ENCODE measurements at regions not wholly inside any gene's neighbourhood (a gene's known extent, or its start where the extent isn't known, plus 50 kb on each side); places are given as distances from the start of the nearest gene placed in this dataset.

DNA sequence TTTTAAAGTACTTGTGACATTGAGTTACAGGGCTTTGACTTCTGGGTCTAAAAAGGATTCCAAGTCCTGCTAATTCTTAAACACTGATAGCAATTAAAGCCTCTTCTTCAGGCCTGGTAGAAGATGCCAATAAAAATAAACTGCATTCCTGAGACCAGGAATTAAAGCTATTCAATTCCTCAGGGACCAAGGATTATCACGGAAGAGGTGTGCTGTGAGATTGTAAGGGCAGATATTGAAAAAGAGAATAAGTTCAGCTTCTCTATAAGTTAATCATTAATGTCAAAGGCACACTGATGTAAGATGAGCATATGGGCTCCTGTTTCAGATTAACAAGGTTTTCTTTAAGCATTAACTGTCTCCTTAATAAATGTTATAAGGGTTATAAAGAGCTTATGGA lies 611.3 kb downstream of the SI start:
- TF ChIP-seq, protein P1, sequence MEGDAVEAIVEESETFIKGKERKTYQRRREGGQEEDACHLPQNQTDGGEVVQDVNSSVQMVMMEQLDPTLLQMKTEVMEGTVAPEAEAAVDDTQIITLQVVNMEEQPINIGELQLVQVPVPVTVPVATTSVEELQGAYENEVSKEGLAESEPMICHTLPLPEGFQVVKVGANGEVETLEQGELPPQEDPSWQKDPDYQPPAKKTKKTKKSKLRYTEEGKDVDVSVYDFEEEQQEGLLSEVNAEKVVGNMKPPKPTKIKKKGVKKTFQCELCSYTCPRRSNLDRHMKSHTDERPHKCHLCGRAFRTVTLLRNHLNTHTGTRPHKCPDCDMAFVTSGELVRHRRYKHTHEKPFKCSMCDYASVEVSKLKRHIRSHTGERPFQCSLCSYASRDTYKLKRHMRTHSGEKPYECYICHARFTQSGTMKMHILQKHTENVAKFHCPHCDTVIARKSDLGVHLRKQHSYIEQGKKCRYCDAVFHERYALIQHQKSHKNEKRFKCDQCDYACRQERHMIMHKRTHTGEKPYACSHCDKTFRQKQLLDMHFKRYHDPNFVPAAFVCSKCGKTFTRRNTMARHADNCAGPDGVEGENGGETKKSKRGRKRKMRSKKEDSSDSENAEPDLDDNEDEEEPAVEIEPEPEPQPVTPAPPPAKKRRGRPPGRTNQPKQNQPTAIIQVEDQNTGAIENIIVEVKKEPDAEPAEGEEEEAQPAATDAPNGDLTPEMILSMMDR (IDR thresholded peaks at IDR 0.05; ENCODE audit: insufficient read depth, low read depth, low read length) = no peak
- H3K4me3 ChIP-seq (ENCODE audit: low read depth, low read length) = no peak overlapping the region
- H3K36me3 ChIP-seq (ENCODE audit: control insufficient read depth, insufficient read depth, low read length) = no peaks in the 10 kb centered on the region
- POLR2A ChIA-PET = no interaction called here
- CTCF ChIA-PET = no interaction called here
- DNase-seq (ENCODE audit: low read depth) = no peak
- H3K27me3 ChIP-seq (ENCODE audit: control insufficient read depth, insufficient read depth, low read length) = no peaks in the 10 kb centered on the region

- Histone ChIP-seq H3K36me3 (ENCODE audit: control insufficient read depth, insufficient read depth, low read length) (no peaks in the 10 kb centered on the region), H3K4me3 (ENCODE audit: low read depth, low read length) (no peak overlapping the region), H3K27me3 (ENCODE audit: control insufficient read depth, insufficient read depth, low read length) (no peaks in the 10 kb centered on the region)
- ChIA-PET CTCF (no interaction called here), POLR2A (no interaction called here)
- DNase-seq (ENCODE audit: low read depth) = no peak
- TF ChIP-seq, protein P1 (IDR thresholded peaks at IDR 0.05; ENCODE audit: insufficient read depth, low read depth, low read length) = no peak
Measured at GRCh38 chr3:164465172-164465571, 613.1 kb downstream of the SI start.

DNA sequence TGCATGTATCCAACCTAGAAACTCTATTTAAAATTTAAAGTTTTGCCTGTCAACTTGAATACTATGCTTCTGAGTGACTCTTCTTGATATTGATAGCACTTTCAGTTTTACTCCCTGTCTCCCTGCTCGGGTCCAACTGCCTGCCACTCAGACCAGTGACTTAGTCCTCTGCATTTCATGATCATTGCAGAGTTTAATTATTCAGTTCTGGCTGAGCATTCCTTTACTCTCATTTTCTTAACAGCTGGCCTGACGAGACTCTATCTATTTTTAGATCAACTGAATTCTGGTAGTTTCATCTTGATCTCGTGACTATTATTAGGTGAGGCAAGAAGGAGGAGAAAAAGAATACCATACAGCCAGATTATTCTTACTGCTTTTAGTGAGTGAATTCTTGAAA lies 617.4 kb downstream of the SI start:
- no peaks in the 10 kb centered on the region for H3K36me3 ChIP-seq (ENCODE audit: control insufficient read depth, insufficient read depth, low read length)
- H3K27me3 ChIP-seq (ENCODE audit: control insufficient read depth, insufficient read depth, low read length) = no peaks in the 10 kb centered on the region
- no peak for DNase-seq (ENCODE audit: low read depth)
- ChIA-PET POLR2A (no interaction called here), CTCF (no interaction called here)
- TF ChIP-seq, protein P1 (IDR thresholded peaks at IDR 0.05; ENCODE audit: insufficient read depth, low read depth, low read length) = no peak
- H3K4me3 ChIP-seq (ENCODE audit: low read depth, low read length) = no peak overlapping the region

DNA sequence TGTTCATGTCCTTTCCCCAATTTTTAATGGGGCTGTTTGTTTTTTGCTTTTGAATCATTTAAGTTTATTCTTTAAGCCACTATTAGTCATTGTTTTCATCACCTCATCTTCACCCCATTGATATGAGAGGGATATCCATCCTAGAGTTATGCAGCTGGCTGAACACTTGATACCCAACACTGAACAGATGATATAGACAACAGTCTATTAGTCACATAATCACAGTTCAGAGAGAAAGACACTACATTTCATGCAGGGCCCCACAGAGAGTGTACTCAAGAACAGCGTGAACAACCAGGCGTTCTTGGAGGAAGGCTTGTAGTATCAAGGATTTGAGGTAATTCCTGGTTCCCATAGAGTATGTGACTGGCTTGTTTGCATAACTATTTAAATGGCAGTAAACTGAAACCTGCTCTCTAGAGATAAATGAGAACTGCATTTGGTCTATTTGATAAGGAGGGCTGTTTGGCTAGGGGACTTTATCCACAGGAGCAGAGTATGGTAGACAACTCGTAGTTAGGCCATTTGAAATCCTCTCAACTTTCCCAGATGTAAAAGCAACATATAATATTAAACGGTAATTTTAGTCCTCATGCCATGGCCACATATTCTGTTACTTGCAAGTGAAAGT lies 618.7 kb downstream of the SI start:
- CTCF ChIA-PET = no interaction called here
- POLR2A ChIA-PET = no interaction called here
- DNase-seq (ENCODE audit: low read depth) = no peak
- no peaks in the 10 kb centered on the region for H3K27me3 ChIP-seq (ENCODE audit: control insufficient read depth, insufficient read depth, low read length)
- no peak overlapping the region for H3K4me3 ChIP-seq (ENCODE audit: low read depth, low read length)
- TF ChIP-seq, protein P1 (IDR thresholded peaks at IDR 0.05; ENCODE audit: insufficient read depth, low read depth, low read length) = no peak
- no peaks in the 10 kb centered on the region for H3K36me3 ChIP-seq (ENCODE audit: control insufficient read depth, insufficient read depth, low read length)

DNA sequence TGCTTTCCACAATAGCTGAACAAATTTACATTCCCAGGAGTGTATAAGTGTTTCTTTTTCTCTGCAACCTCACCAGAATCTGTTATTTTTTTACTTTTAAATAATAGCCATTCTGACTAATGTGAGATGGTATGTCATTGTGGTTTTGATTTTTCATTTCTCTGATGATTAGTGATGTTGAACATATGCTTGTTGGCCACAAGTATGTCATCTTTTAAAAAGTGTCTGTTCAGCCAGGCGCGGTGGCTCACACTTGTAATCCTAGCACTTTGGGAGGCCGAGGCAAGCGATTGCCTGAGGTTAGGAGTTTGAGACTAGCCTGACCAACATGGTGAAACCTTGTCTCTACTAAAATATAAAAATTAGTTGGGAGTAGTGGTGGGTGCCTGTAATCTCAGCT lies 619.3 kb downstream of the SI start:
- Histone ChIP-seq H3K27me3 (ENCODE audit: control insufficient read depth, insufficient read depth, low read length) (no peaks in the 10 kb centered on the region), H3K36me3 (ENCODE audit: control insufficient read depth, insufficient read depth, low read length) (no peaks in the 10 kb centered on the region), H3K4me3 (ENCODE audit: low read depth, low read length) (no peak overlapping the region)
- ChIA-PET CTCF (no interaction called here), POLR2A (no interaction called here)
- DNase-seq (ENCODE audit: low read depth) = no peak
- TF ChIP-seq, protein P1 (IDR thresholded peaks at IDR 0.05; ENCODE audit: insufficient read depth, low read depth, low read length) = no peak
